Left colon (tissue), 2 donors: ENCODE measurements at regions not wholly inside any gene's neighbourhood (a gene's known extent, or its start where the extent isn't known, plus 50 kb on each side); places are given as distances from the start of the nearest gene placed in this dataset.

Experiments used
- ATAC-seq: fragments of 200-7000 bp; cut with Tn5 transposase; one replicate; pipeline ENCODE4 v1.9.1; 2020; ENCODE audit warnings: mild to moderate bottlenecking, moderate library complexity
- DNase-seq, 2 donors: peaks; one replicate each; pipeline ENCODE4 v3.0.0-alpha.2; 2020
- intact Hi-C, 2 donors: fragments of 100-400 bp; cut with DNase I in 1 of 2; cut with micrococcal nuclease in 1 of 2; formaldehyde crosslinking; loops; one replicate each; pipeline versions ENCODE4 v1.11.2 to v1.14.0; 2022; cut with DNase I, micrococcal nuclease
- donor health status: DM: no; HTN: no; CAD: no.
- donor health status: DM: yes; HTN: yes; CAD: no.

DNA sequence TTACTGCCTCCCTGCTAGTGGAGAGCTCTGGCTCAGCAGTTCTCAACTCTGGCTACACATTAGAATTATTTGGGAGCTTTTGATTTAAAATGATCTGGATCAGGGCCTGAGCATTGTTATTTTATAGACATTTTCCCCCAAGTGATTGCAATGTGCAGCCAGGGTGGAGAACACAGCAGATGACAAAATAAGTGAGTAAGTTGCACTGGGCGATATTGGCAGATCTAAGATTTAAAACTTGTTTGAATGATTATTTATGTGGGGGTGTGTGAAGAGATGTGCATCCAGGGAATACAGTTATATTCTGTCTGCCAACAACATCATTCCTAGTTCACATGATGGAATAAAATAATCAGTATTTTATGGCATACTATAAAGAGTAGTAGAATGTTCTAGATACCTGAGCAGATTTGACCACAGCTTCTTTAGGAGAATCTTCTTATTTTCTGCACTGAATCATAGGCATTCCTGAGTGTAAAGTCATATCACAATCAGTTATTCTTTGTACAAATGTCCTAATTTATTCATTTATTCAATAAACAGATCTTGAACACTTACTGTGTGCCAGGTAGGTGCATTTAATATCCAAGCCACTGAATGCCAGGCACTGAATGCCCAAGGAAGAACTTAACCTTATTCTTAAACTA is 123.9 kb downstream of the UCHL1 start:
- ATAC-seq: no peak
- DNase-seq: no peak
- intact Hi-C loops: no loop called here

DNA sequence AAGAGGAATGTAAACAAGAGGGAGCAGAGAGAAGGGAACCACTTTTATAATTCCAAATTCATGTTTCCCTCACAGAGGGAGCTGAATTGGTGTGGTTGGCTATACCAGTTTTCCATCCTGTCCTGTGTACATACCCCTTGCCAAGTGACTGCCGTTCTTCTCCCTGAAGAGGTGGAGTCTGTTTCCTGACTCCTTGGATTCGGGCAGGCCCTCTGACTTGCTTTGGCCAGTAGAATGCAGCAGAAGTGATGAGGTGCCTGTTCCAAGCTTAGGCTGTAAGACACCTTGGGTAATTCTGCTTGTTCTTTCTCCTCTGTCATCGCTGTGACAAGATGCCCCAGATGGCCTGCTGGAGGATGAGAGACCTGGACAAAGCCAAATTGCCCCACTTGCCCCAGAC is 124.7 kb downstream of the UCHL1 start:
- ATAC-seq: no peak
- intact Hi-C loops: no loop called here
- no peak for DNase-seq

DNA sequence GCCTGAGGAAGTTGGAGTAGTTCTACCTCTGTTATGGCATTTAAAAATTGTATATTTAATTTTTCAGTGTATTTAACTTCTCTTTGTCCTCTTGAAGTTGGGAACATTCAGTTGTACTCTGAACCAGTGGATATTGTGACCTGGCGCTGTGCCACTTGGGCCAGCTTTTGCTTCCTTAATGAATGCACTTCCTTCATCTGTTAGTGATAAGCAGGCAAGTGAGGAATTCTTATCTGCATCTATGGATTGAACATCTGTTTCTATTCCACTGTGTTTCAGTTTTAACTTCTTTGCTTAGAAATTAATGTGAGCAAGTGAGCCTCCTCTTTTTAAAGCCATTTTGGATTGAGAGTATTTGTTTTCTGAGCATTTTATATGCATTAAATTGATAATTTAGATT is 128.3 kb downstream of the UCHL1 start:
- intact Hi-C loops: no loop called here
- peak; percentile 86 for ATAC-seq
- DNase-seq: peak; percentile 62 to 82

DNA sequence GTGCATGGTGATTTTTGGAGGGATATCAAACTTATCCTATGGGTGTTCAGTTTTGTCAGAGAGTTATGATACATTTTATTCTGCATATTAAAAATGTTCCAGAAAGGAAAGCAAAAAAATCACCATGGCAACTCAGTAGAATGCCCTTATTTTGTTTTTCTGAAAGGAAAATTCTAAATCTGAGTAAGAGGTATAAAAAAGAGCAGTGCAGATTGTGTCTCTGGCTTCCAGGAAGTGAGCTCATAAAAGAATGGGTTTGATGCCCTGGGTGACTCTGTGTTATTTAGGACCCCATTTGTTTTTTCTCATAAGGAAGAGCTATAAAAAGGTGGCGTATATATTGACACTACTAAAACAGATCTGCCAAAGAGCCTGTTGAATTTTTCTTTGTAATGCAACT is 128.8 kb downstream of the UCHL1 start:
- no peak for DNase-seq
- intact Hi-C loops: no loop called here
- ATAC-seq: no peak

DNA sequence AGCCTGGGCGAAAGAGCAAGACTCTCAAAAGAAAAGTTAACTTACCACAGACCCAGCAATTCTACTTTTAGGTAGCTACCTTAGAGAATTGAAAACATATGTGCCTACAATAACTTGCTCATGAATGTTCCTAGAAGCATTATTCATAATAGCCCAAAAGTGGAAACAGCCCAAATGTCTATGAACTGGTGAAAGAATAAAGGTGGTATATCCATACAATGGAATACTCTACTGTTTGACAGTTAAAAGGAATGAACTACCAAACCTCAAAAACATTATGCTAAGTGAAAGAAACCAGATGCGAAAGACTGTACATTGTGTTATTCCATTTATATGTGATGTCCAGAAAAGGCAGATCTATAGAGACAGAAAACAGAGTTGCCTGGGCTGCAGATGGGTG is 131.4 kb downstream of the UCHL1 start:
- no peak for DNase-seq
- intact Hi-C loops: no loop called here
- ATAC-seq: no peak

DNA sequence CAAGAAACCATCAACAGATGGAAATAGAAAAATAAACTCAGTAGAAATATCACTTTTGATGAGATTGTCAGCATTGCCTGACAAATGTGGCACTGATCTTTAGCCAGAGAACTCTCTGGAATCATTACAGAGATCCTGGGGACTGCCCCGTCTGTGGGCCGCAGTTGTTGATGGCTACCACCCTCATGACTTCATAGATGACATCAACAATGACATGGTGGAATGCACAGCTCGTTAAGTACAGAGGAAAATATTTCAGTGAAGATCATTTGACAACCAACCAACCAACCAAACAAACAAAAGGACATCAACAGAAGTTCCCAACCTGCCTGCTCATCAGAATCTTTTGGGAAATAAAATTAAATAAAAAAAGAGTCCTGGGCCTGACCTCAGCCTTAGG is 132.6 kb downstream of the UCHL1 start:
- intact Hi-C loops: no loop called here
- no peak for ATAC-seq
- no peak for DNase-seq

DNA sequence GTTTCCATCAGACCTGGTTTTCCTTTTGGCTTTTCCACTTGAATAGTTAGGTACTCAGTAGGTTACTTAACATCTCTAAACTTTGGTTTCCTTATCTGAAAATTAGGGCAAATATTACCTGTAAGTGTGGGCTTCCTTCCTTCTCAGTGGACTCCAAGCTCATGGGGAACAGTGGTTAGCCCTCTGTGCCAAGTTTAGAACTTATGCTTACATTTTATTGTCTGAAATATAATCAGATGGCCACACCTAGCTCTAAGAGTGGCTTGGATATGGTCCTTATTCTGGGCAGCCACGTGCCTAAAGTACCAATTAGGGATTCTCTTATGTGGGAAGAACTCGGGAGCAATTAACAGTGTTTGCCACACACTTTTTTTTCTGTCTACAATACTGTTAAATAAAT is 133.9 kb downstream of the UCHL1 start:
- ATAC-seq (no peak), DNase-seq (no peak)
- intact Hi-C loops: no loop called here

DNA sequence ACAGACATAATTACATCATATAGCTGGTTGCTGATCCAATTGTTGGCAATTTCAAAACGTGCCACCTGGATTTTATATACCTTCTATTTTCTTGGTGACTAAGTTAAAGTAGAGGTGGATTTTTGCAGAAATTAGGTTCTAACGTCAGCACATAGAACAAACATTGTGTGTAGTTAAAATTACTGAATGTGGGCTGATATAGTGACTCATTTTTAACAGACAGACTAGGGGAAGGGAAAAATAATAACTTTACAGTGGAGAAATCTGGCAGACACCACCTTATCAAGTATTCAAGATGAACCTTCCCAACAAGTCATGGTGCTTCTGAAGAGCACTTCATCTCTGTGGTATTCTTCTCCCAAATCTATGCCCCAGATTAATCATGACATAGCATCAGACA is 134.5 kb downstream of the UCHL1 start:
- ATAC-seq (no peak), DNase-seq (no peak)
- intact Hi-C loops: no loop called here

DNA sequence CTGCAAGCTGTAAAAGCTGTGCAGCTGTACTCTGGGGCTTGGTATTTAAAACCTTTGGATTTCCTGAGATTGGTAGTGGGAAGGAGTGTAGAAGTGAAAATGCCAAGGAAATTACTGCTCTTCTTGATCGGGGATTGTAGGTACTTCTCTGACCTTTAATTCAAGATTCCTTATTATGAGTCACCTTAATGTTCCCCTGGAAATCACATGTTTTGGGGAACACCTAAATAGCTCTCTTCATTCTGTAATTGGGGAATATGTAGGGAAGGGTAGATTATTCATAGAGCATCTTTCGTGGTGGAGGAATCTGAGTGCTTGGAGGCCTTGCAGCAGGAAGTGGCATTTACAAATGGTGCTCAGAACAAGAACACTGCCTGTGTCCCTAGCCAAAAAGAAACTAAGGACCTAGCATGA is 137.8 kb downstream of the UCHL1 start:
- ATAC-seq (no peak), DNase-seq (no peak)
- intact Hi-C loops: no loop called here

DNA sequence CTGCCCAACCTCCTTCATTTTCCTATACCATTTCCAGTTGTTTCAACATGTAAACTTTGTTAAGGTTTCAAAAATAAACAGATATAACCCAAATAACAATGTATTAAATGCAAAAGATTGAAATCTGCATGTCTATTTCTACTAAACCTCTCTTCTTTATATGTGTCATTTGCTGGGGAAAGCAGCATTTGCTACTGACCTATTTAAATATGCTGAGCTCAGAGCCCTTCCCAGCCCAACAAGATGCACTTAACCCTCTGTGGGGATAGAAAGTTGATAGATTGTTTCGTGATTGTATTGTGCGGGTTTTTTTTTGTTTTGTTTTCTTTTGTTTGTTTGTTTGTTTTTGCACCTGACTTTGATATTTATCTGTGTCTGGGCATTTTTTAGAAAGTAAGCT is 139.5 kb downstream of the UCHL1 start:
- ATAC-seq (no peak), DNase-seq (no peak)
- intact Hi-C loops: no loop called here

DNA sequence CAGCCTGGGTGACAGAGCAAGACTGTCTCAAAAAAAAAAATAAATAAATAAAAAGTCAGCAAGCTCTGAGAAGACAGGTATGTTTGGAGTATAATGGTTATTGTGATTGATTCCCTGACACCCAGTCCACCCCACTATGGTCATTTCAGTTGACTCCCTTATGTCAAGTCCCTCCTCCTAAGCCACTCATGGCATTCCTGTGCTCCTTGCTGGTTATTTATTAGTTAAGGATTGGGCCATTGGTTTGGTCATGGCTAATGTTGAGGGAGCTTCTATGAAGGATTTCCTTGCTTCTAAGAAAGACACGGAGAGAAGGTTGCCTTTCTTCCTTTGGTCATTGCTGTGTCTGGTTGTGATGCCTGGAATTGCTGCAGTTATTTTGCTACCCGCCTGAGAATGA is 140.1 kb downstream of the UCHL1 start:
- intact Hi-C loops: no loop called here
- no peak for DNase-seq
- no peak for ATAC-seq

DNA sequence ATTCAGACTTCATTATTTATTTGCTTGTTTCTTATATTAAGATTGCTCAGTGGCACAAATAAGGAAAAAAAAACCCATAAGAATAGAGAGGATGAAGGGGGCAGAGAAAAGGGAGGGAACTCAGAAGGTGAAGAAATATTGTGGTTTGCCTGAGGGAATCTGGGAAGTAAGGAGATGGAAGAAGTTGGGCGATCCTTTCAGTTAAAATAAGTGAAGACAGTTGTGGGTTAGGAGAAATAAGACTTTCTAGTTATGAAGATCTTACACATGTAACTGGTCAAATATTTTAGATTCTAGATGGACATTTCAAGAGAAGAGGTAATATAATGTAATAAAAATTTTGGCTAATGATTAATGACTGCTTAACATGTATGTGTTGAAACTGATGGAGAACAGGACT is 138.7 kb upstream of the LIMCH1 start:
- no peak for ATAC-seq
- intact Hi-C loops: no loop called here
- DNase-seq: no peak

DNA sequence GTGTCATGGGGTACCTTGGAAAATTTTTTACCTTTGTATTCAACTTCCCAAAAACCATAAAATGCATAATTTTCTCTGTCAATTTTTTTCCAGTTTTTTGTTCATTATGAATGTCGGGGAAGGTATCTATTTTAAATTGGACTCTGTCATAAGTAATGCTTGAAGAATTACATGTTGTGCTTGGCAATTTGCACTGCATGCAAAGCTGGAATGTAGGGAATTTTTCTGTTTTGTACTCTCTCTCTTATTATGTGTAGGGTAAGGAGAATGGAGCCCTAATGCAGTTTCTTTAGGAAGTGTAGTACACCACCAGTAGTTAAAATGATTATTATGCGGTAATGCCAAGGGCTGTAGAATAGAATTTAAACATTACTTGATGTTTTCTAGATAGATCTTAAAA is 137.7 kb upstream of the LIMCH1 start:
- intact Hi-C loops: no loop called here
- ATAC-seq (no peak), DNase-seq (no peak)

DNA sequence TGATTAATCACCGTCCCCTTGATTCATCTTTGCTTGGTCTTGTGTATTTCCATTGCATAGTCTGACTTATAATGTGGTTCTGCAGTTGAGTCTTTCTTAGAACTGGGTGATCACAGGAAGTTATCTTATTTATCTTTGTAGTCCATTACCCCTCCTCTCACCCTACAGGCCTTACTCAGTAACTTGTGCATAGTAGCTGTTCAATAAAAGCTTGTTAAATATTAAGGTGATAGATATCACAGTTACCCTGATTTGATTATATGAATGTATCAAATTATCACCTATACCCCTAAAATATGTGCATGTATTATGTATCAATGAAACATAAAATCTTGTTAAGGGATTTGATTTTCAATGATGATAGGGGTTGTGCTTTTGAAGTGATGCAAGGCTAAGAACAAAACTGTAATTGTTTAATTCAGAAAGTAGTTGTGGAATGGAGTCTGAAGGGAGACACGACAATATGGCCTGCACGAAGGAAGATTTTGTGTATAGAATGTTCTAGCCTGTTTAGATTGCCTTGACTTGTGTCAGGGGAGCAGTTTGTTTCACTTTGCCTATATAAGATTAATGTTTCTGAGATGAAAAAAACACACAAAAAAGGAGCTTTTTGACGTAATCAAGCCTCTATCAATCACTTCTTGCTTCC is 132.4 kb upstream of the LIMCH1 start:
- no peak for ATAC-seq
- DNase-seq: no peak
- intact Hi-C loops: no loop called here

DNA sequence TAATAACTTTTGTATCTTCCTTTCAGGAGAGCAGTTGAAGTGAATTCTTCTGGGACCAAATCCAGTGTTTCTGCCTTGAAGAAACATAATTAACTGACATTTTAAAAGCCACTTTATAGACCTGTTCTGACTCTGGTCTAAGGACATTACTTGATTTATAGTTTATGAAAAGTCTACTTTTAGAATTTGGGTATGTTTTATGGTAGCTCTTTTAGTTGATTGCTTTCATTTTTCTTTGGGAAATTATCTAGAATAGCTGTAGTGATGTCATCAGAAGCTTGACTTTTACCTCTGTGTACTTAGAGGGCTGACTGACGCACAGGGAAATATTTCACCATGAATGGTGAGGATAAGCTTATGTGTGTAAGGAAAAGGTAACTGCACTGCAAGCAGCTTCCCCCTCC is 131.8 kb upstream of the LIMCH1 start:
- intact Hi-C loops: no loop called here
- no peak for DNase-seq
- peak; percentile 59 for ATAC-seq

DNA sequence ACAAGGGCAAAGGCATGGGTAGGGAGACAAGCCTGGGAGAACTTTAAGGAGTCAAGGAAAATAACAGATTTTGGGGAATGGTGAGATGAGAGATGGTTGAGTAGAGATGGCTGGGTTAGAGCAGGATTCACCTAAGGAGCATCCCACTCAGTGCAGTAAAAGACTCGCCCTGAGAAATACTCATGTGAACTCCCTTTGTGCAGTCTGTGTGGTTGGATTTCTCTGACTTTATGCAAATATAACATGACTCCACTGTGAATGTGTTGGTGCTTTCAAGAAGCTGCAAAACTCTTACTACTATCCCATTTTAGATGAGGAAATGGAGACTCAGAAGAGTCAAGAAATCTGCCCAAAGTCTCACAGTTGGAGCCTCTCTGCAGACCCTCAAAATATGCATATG is 129.8 kb upstream of the LIMCH1 start:
- no peak for ATAC-seq
- DNase-seq: no peak
- intact Hi-C loops: no loop called here

DNA sequence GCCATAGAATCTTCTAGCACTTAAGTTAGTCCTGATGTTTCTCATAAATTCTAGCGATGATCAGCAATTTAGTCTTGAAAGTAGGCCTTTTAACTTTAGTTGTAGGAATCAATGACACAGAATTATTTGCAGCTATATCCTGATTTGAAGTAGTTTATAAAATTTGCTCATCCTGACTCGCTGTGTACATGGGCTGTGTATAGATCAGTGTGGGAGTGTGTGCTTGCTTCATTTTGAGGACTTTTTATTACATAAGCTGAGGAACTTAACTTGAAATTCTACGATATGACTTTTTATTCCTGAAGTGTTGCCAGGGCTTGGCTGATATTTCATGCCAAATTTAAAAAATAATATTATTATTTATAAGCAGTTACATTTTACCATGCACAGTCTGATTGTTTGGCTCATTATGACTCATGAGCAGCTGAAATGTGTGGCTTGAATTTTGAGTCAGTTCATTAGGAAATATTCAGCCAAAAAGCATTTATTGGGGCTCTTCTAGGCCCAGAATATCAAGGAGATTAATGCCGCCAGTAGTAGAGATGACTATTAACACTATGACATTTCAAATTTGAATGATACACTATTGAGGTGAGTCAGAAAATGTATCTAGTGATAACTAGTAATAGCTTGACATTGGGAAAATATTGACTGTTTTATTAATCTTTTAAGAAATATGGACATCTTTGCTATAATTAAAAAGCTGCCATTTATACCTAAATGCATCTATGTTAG is 128.9 kb upstream of the LIMCH1 start:
- ATAC-seq (no peak), DNase-seq (no peak)
- intact Hi-C loops: no loop called here

DNA sequence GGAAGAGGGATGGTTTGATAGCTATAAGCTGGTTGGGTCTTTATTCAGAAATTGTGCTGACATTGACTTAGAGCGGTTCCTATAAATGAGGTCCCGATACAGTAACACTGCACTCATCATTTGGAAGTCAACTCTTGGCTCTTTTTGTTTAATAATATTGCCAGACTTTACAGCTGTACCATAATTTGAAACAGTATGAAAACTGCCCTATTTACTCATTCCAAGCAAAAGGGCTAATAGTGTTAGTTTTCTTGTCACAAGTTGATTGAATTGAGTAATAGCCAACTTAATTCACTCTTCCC is 128.4 kb upstream of the LIMCH1 start:
- intact Hi-C loops: no loop called here
- DNase-seq: no peak

DNA sequence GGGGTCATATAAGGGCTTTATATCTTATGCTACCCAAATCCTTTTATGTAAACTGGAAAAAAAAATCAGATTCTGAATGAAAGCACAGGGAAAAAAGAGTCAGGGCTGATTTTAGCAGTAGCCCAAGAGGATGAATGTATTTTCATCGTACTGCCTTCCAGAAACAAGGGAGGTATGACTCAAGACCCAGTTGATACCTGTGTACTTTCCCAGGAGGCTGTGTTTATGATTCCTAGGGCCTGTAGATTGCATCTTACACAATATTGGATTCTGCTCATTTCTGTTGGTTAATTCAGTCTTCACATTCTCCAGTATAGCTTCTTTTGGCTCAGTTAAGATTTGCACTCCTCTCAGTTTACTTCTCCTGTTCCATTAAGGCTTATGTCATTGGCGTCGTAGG is 127.9 kb upstream of the LIMCH1 start:
- DNase-seq: no peak
- intact Hi-C loops: no loop called here
- no peak for ATAC-seq

More for the DNA sequence above, 128.4 kb upstream of the LIMCH1 start:
- ATAC-seq: no peak

DNA sequence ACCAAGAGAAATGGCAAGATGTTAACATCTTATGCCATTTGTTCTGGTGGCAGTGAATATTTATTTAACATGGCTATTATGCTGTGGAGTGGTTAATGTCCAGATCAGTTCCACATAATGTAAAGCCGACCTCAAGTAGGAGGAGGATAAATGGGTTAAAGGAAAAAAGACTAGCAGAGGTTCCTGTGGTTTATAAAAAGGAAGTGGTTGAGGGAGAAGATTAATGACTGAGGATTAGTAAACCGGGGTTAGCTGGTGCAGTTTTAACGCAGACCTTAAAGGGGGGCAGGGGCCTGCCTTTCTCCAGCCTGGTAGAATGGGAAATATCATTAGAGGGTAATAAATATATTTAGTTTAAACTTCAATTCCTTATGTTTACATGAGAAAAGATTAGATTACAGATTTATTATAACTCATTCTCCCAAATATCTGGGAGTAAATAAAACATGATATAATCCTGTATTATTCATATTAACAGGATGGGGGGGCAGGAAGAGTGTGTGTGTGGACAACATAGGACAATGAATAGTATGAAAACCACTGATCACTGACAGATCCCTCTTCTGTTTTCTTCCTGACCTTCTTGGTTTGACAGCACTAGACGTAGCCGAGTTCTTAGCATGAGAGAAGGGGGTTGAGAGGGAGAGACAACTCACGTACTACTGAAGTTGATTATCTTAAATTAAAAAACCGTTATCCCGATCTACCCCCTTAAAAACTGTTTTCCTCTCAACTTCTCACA is 124.1 kb upstream of the LIMCH1 start:
- intact Hi-C loops: no loop called here
- no peak for ATAC-seq

More for the DNA sequence above, 124.1 kb upstream of the LIMCH1 start:
- DNase-seq: no peak
